GM23338 (cell line): ENCODE measurements at regions not wholly inside any gene's neighbourhood (a gene's known extent, or its start where the extent isn't known, plus 50 kb on each side); places are given as distances from the start of the nearest gene placed in this dataset.

Experiments used
- CREB1 ChIP-seq: fragments of 250-450 bp; sonication (Bioruptor Pico); IDR thresholded peaks from 2 replicates; pipeline ENCODE4 v1.5.0; 2020; ENCODE audit warnings: low read depth, mild to moderate bottlenecking, moderate library complexity
- ETS1 ChIP-seq: IDR thresholded peaks from 2 replicates; pipeline ENCODE4 v1.6.1; 2016; ENCODE audit warnings: antibody characterized with exemption
- EZH2 ChIP-seq: fragments of 200-600 bp; sonication (generic); IDR thresholded peaks from one replicate; pipeline ENCODE4 v1.8.0; 2017; ENCODE audit warnings: antibody characterized with exemption, mild to moderate bottlenecking, low read depth; ENCODE audit not compliant: unreplicated experiment
- EZH2phosphoT487 ChIP-seq: fragments of 200-600 bp; sonication (generic); IDR thresholded peaks from one replicate; pipeline ENCODE4 v1.8.1; 2018; ENCODE audit warnings: antibody characterized with exemption; ENCODE audit not compliant: unreplicated experiment
- JUNB ChIP-seq: IDR thresholded peaks from one replicate; pipeline ENCODE4 v1.6.1; 2016; ENCODE audit warnings: antibody characterized with exemption; ENCODE audit not compliant: unreplicated experiment
- NANOG ChIP-seq: IDR thresholded peaks from 2 replicates; pipeline ENCODE4 v1.6.1; 2016; ENCODE audit warnings: antibody characterized with exemption, borderline replicate concordance
- POLR2AphosphoS5 ChIP-seq: IDR thresholded peaks from 2 replicates; pipeline ENCODE4 v1.6.1; 2016; ENCODE audit warnings: antibody characterized with exemption, low read depth
- STAT1 ChIP-seq: IDR thresholded peaks from one replicate; pipeline ENCODE4 v1.6.1; 2016; ENCODE audit warnings: antibody characterized with exemption; ENCODE audit not compliant: unreplicated experiment
- TF ChIP-seq, protein P1 (sequence below), 2 experiments: fragments of 200-600 bp in 1 of 2; sonication (generic) in 1 of 2; conservative IDR thresholded peaks; 2 replicates each; pipeline versions ENCODE4 v1.5.1 to v1.6.1; 2016 to 2017; ENCODE audit warnings: antibody characterized with exemption in 2 of 2, low read depth in 2 of 2, mild to moderate bottlenecking in 2 of 2, moderate library complexity in 1 of 2
- TF ChIP-seq, protein P2 (sequence below): IDR thresholded peaks from one replicate; pipeline ENCODE4 v1.6.1; 2018; ENCODE audit warnings: antibody characterized with exemption; ENCODE audit not compliant: unreplicated experiment

DNA sequence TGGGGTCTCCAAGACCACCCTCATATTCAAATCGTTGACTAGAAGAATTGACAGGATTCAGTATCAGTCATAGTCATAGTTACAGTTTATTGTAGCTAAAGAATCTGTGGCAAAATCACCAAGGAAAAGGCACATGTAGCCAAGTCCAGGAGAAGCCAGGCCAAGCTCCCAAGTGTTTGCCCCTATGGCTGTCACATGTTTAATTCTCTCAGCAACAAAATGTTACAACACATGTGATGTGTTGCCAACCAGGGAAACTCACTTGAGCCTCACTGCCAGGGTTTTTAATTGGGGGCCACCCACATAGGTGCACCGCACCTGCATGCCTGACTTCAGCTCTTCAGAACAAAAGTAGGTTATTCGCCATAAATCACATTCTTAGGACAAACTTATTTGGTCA lies 1030.9 kb upstream of the CELF2 start:
- no peak for TF ChIP-seq POLR2AphosphoS5
- no peak for TF ChIP-seq EZH2
- no peak for TF ChIP-seq NANOG
- no peak for TF ChIP-seq CREB1 (CRISPR knock-in tag)
- TF ChIP-seq, protein P1, sequence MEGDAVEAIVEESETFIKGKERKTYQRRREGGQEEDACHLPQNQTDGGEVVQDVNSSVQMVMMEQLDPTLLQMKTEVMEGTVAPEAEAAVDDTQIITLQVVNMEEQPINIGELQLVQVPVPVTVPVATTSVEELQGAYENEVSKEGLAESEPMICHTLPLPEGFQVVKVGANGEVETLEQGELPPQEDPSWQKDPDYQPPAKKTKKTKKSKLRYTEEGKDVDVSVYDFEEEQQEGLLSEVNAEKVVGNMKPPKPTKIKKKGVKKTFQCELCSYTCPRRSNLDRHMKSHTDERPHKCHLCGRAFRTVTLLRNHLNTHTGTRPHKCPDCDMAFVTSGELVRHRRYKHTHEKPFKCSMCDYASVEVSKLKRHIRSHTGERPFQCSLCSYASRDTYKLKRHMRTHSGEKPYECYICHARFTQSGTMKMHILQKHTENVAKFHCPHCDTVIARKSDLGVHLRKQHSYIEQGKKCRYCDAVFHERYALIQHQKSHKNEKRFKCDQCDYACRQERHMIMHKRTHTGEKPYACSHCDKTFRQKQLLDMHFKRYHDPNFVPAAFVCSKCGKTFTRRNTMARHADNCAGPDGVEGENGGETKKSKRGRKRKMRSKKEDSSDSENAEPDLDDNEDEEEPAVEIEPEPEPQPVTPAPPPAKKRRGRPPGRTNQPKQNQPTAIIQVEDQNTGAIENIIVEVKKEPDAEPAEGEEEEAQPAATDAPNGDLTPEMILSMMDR (conservative IDR thresholded peaks at IDR 0.05; ENCODE audit: low read depth in 2 of 2) = no peak
- TF ChIP-seq, protein P2, sequence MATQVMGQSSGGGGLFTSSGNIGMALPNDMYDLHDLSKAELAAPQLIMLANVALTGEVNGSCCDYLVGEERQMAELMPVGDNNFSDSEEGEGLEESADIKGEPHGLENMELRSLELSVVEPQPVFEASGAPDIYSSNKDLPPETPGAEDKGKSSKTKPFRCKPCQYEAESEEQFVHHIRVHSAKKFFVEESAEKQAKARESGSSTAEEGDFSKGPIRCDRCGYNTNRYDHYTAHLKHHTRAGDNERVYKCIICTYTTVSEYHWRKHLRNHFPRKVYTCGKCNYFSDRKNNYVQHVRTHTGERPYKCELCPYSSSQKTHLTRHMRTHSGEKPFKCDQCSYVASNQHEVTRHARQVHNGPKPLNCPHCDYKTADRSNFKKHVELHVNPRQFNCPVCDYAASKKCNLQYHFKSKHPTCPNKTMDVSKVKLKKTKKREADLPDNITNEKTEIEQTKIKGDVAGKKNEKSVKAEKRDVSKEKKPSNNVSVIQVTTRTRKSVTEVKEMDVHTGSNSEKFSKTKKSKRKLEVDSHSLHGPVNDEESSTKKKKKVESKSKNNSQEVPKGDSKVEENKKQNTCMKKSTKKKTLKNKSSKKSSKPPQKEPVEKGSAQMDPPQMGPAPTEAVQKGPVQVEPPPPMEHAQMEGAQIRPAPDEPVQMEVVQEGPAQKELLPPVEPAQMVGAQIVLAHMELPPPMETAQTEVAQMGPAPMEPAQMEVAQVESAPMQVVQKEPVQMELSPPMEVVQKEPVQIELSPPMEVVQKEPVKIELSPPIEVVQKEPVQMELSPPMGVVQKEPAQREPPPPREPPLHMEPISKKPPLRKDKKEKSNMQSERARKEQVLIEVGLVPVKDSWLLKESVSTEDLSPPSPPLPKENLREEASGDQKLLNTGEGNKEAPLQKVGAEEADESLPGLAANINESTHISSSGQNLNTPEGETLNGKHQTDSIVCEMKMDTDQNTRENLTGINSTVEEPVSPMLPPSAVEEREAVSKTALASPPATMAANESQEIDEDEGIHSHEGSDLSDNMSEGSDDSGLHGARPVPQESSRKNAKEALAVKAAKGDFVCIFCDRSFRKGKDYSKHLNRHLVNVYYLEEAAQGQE = no peak
- TF ChIP-seq JUNB = no peak
- no peak for TF ChIP-seq EZH2phosphoT487
- no peak for TF ChIP-seq STAT1
- no peak for TF ChIP-seq ETS1
